ENCODE measurements at regions not wholly inside any gene's neighbourhood (a gene's known extent, or its start where the extent isn't known, plus 50 kb on each side); places are given as distances from the start of the nearest gene placed in this dataset.
"Not testable (repeated sequence)": the region's sequence is repeated elsewhere in the genome, so short reads cannot be mapped to it uniquely, and the experiment has no call there.

DNA sequence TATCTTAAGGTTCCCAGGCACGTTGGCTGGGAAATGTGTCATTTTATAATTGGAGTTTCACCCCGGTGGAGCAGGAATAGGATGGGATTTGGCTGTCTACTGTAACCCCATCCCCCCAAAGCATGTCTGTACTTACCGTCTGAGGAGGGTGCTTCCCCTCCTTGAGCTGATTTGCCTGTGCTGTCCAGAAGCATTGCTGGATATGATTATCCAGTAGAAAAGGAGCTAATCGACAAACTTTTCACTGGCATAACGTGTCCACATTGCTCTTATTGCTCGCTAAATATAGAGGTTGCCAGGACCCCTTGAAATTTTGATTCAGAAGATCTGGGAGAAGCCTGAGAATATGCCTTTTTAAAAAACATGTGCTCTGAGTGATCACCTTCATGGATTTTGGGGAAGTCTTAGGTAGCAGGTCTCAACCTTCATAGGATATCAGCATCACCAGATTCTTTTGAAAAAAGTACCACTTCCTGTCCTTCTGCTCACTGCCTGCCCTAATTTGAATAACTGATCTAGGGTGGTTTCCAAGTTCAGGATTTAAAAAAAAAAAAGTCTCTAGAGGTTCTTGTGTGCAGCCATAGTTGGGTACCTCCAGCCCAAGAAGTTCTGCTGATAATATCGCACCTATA is 80.4 kb upstream of the KCNA1 start:
- intact Hi-C loops (cut with DNase I): no loop called here
- TF ChIP-seq POLR2A (IDR thresholded peaks at IDR 0.05) (no peak), POLR2AphosphoS5 (IDR thresholded peaks at IDR 0.05; ENCODE audit: insufficient read depth in 1 of 2, low read depth in 1 of 2) (no peak)
- TF ChIP-seq, protein P1, sequence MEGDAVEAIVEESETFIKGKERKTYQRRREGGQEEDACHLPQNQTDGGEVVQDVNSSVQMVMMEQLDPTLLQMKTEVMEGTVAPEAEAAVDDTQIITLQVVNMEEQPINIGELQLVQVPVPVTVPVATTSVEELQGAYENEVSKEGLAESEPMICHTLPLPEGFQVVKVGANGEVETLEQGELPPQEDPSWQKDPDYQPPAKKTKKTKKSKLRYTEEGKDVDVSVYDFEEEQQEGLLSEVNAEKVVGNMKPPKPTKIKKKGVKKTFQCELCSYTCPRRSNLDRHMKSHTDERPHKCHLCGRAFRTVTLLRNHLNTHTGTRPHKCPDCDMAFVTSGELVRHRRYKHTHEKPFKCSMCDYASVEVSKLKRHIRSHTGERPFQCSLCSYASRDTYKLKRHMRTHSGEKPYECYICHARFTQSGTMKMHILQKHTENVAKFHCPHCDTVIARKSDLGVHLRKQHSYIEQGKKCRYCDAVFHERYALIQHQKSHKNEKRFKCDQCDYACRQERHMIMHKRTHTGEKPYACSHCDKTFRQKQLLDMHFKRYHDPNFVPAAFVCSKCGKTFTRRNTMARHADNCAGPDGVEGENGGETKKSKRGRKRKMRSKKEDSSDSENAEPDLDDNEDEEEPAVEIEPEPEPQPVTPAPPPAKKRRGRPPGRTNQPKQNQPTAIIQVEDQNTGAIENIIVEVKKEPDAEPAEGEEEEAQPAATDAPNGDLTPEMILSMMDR (IDR thresholded peaks at IDR 0.05): no peak
- Histone ChIP-seq H3K4me1 (no peaks in the 10 kb centered on the region), H3K27me3 (no peaks in the 10 kb centered on the region), H3K36me3 (no peaks in the 10 kb centered on the region), H3K27ac (no peak overlapping the region), H3K9me3 (no peaks in the 10 kb centered on the region), H3K4me3 (no peak overlapping the region)
- DNase-seq (ENCODE audit: extremely low spot score in 2 of 2): no peak

DNA sequence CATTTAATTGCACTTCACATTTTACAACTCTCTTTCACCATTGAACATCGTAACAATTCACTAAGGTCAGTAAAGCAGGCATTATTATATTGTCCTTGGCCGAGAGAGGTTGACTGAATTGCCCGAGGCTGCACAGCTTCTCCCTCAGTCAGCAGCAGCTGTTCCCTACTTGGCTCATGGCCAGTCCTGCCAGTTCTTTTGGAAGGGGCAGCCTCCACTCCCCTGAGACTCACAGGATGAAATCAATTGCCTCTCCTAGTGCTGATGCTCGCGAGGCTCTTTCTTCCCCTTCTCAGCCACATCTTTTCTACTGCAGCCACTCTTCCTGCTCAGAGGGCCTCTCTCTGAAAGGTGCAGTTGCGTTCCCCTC is 79.9 kb upstream of the KCNA1 start:
- H3K4me1 ChIP-seq: no peaks in the 10 kb centered on the region
- no peaks in the 10 kb centered on the region for H3K9me3 ChIP-seq
- no peak for DNase-seq (ENCODE audit: extremely low spot score in 2 of 2)
- no peak overlapping the region for H3K4me3 ChIP-seq
- H3K36me3 ChIP-seq: no peaks in the 10 kb centered on the region
- no peak overlapping the region for H3K27ac ChIP-seq
- TF ChIP-seq, protein P1 (IDR thresholded peaks at IDR 0.05): no peak
- TF ChIP-seq POLR2AphosphoS5 (IDR thresholded peaks at IDR 0.05; ENCODE audit: insufficient read depth in 1 of 2, low read depth in 1 of 2) (no peak), POLR2A (IDR thresholded peaks at IDR 0.05) (no peak)
- no peaks in the 10 kb centered on the region for H3K27me3 ChIP-seq
- intact Hi-C loops (cut with DNase I): no loop called here

DNA sequence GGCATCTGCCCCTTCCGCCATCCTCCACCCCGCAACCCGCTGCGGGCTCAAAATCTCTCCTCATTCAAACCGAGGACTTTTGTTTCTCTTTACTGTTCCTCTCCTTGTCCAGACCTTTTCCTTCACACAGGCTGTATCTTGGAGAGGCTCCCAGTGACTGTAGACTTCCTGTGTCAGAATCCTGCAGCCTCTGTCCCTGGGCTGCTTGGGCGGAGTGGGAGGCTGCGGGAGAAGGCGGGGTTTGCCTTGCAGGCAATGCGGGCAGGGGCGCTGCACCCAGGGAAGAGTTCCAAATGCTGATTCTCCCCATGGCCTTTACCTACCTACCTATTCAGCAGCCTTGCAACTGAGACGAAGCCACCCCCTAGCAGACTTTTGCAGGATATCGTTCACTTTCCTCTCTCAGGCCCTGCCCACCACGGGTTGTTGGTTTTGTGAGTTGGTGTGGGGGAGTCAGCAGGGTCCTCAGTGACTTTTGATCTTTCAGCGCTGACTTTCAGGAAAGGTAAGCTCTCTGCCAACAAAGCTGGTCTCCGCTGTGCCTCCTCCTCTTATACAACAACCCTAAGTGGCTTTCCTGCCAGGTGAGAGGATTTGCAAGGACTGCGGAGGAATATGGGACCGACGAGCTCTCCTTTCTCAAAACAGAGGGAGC is 79.0 kb upstream of the KCNA1 start:
- TF ChIP-seq, protein P1 (IDR thresholded peaks at IDR 0.05): no peak
- TF ChIP-seq POLR2A (IDR thresholded peaks at IDR 0.05) (no peak), POLR2AphosphoS5 (IDR thresholded peaks at IDR 0.05; ENCODE audit: insufficient read depth in 1 of 2, low read depth in 1 of 2) (no peak)
- Histone ChIP-seq H3K4me1 (no peaks in the 10 kb centered on the region), H3K4me3 (no peak overlapping the region), H3K27me3 (no peaks in the 10 kb centered on the region), H3K36me3 (no peaks in the 10 kb centered on the region), H3K9me3 (no peaks in the 10 kb centered on the region), H3K27ac (no peak overlapping the region)
- intact Hi-C loops (cut with DNase I): no loop called here
- no peak for DNase-seq (ENCODE audit: extremely low spot score in 2 of 2)

DNA sequence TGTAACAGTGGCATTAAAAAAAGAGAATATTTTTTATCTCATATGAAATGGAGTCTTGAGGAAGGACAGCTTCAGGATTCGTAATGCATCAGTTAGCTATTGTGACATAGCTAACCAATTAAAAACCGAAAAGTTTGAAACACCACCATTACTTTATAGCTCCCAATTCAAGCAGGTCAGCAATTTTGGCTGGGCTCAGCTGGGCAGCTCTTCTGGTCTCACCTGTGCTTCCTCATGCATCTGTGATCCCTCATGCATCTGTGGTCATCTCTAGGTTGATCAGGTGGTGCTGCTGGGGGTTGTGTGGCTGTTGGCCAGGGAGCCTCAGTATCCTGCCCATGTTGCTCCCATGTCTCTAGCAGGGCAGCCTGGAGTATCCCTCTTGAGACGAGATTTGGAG is 76.7 kb upstream of the KCNA1 start:
- Histone ChIP-seq H3K4me3 (no peak overlapping the region), H3K9me3 (no peaks in the 10 kb centered on the region), H3K4me1 (no peaks in the 10 kb centered on the region), H3K27ac (no peak overlapping the region), H3K36me3 (no peaks in the 10 kb centered on the region), H3K27me3 (no peaks in the 10 kb centered on the region)
- intact Hi-C loops (cut with DNase I): no loop called here
- TF ChIP-seq POLR2A (IDR thresholded peaks at IDR 0.05): no peak
- no peak for TF ChIP-seq POLR2AphosphoS5 (IDR thresholded peaks at IDR 0.05; ENCODE audit: insufficient read depth in 1 of 2, low read depth in 1 of 2)
- TF ChIP-seq, protein P1 (IDR thresholded peaks at IDR 0.05): no peak
- no peak for DNase-seq (ENCODE audit: extremely low spot score in 2 of 2)

DNA sequence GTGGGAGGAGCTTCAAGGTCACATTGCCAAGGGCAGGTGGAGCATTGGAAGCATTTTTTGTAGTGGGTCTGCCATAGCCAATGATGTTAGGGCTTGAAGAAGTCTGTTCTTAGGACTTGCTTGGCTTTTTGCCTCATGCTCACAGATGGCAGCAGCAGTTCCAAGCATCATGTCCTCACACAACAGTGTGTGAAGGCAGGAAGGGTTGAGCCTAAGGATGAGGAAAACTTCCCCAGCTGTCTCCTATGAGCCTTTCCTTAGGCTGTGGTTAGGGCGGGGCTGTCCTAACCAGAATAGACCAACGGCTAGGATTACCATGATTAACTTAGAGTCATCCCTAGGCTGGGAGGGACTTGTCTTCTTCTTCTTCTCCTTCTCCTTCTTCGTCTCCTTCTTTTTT is 76.2 kb upstream of the KCNA1 start:
- Histone ChIP-seq H3K27ac (no peak overlapping the region), H3K4me1 (no peaks in the 10 kb centered on the region), H3K27me3 (no peaks in the 10 kb centered on the region), H3K36me3 (no peaks in the 10 kb centered on the region), H3K9me3 (no peaks in the 10 kb centered on the region), H3K4me3 (no peak overlapping the region)
- intact Hi-C loops (cut with DNase I): no loop called here
- TF ChIP-seq POLR2A (IDR thresholded peaks at IDR 0.05) (no peak), POLR2AphosphoS5 (IDR thresholded peaks at IDR 0.05; ENCODE audit: insufficient read depth in 1 of 2, low read depth in 1 of 2) (no peak)
- TF ChIP-seq, protein P1 (IDR thresholded peaks at IDR 0.05): no peak
- DNase-seq (ENCODE audit: extremely low spot score in 2 of 2): no peak

DNA sequence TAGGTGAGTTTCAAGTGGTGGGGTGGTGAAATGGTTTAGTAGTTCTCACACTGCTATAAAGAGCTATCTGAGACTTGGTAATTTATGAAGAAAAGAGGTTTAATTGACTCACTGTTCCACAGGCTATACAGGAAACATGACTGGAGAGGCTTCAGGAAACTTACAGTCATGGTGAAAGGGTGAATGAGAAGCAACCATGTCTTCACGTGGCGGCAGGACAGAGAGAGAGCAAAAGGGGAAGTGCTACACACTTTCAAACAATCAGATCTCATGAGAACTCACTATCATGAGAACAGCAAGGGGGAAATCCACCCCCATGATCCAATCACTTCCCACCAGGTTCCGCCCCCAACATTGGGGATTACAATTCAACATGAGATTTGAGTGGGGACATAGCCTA is 67.3 kb upstream of the KCNA1 start:
- H3K4me3 ChIP-seq; H3K4me1 ChIP-seq; intact Hi-C loops (cut with DNase I); DNase-seq (ENCODE audit: extremely low spot score in 2 of 2); H3K9me3 ChIP-seq; H3K27me3 ChIP-seq; H3K27ac ChIP-seq; H3K36me3 ChIP-seq: not testable (repeated sequence)

All from vagina (tissue), 2 donors.